ENCODE measurements at regions not wholly inside any gene's neighbourhood (a gene's known extent, or its start where the extent isn't known, plus 50 kb on each side); places are given as distances from the start of the nearest gene placed in this dataset.

DNA sequence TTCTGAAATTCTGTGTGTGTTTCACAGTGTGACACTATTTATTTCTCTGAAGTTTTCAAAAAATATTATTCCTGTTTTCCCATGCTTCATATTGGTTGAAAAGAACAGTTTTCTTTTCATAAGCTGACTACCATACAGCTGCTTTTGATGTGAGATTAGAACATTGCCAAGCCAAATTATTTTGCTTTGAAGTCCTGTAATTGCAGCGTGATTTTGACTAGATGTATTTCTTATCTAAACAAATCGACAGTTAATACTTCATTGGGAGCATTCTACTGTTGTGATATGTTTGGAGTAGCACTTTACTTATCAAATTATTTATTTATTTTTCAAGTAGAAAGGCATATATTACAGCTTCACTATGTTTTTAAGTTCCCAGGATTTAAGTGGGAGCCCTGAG, 132.0 kb downstream of the DACT1 start (continued):
- TF ChIP-seq HMGA2 (CRISPR knock-in tag; IDR thresholded peaks at IDR 0.05) (no peak), SOX15 (CRISPR knock-in tag; IDR thresholded peaks at IDR 0.05) (no peak), CREB1 (CRISPR knock-in tag; IDR thresholded peaks at IDR 0.05) (no peak), SMAD4 (CRISPR knock-in tag; IDR thresholded peaks at IDR 0.05) (no peak), IRF2 (CRISPR knock-in tag; IDR thresholded peaks at IDR 0.05; ENCODE audit: borderline replicate concordance, low read depth) (no peak)
- TF ChIP-seq, protein P1, sequence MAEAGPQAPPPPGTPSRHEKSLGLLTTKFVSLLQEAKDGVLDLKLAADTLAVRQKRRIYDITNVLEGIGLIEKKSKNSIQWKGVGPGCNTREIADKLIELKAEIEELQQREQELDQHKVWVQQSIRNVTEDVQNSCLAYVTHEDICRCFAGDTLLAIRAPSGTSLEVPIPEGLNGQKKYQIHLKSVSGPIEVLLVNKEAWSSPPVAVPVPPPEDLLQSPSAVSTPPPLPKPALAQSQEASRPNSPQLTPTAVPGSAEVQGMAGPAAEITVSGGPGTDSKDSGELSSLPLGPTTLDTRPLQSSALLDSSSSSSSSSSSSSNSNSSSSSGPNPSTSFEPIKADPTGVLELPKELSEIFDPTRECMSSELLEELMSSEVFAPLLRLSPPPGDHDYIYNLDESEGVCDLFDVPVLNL (CRISPR knock-in tag; IDR thresholded peaks at IDR 0.05; ENCODE audit: borderline replicate concordance, low read depth): no peak

- Mint-ChIP-seq H3K27me3 (ENCODE audit: low read depth) (peaks cover 74% of the 10 kb centered on the region), H3K36me3 (peaks cover 5% of the 10 kb centered on the region), H3K4me1 (peaks cover 44% of the 10 kb centered on the region), H3K4me3 (no peak overlapping the region), H3K27ac (no peak overlapping the region), H3K9me3 (peaks cover 11% of the 10 kb centered on the region)
- POLR2A ChIA-PET: no interaction called here
- ATAC-seq (no peak), DNase-seq (ENCODE audit: low spot score) (no peak)
- CTCF ChIA-PET: no interaction called here
- no peak for TF ChIP-seq ZBTB43 (CRISPR knock-in tag; IDR thresholded peaks at IDR 0.05)
- no peak for TF ChIP-seq NFE2L1 (CRISPR knock-in tag; IDR thresholded peaks at IDR 0.05)
- no peak for TF ChIP-seq NR3C1 (CRISPR knock-in tag; conservative IDR thresholded peaks at IDR 0.05; ENCODE audit: low read depth)
- TF ChIP-seq HMGXB4 (CRISPR knock-in tag; IDR thresholded peaks at IDR 0.05): no peak
- no peak for TF ChIP-seq JAZF1 (CRISPR knock-in tag; IDR thresholded peaks at IDR 0.05)
- TF ChIP-seq SMAD4 (CRISPR knock-in tag; IDR thresholded peaks at IDR 0.05): no peak
- no peak for TF ChIP-seq EMX1 (CRISPR knock-in tag; IDR thresholded peaks at IDR 0.05)
- TF ChIP-seq, protein P2, sequence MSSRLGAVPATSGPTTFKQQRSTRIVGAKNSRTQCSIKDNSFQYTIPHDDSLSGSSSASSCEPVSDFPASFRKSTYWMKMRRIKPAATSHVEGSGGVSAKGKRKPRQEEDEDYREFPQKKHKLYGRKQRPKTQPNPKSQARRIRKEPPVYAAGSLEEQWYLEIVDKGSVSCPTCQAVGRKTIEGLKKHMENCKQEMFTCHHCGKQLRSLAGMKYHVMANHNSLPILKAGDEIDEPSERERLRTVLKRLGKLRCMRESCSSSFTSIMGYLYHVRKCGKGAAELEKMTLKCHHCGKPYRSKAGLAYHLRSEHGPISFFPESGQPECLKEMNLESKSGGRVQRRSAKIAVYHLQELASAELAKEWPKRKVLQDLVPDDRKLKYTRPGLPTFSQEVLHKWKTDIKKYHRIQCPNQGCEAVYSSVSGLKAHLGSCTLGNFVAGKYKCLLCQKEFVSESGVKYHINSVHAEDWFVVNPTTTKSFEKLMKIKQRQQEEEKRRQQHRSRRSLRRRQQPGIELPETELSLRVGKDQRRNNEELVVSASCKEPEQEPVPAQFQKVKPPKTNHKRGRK (CRISPR knock-in tag; IDR thresholded peaks at IDR 0.05; ENCODE audit: borderline replicate concordance): no peak
- no peak for TF ChIP-seq ZNF232 (CRISPR knock-in tag; IDR thresholded peaks at IDR 0.05)
- TF ChIP-seq ZNF396 (CRISPR knock-in tag; IDR thresholded peaks at IDR 0.05; ENCODE audit: borderline replicate concordance): no peak
- no peak for TF ChIP-seq RORB (CRISPR knock-in tag; IDR thresholded peaks at IDR 0.05)
- TF ChIP-seq, protein P3, sequence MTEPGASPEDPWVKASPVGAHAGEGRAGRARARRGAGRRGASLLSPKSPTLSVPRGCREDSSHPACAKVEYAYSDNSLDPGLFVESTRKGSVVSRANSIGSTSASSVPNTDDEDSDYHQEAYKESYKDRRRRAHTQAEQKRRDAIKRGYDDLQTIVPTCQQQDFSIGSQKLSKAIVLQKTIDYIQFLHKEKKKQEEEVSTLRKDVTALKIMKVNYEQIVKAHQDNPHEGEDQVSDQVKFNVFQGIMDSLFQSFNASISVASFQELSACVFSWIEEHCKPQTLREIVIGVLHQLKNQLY (CRISPR knock-in tag; IDR thresholded peaks at IDR 0.05): no peak
- TF ChIP-seq TEAD4 (CRISPR knock-in tag; IDR thresholded peaks at IDR 0.05): no peak
- no peak for TF ChIP-seq AFF4 (CRISPR knock-in tag; IDR thresholded peaks at IDR 0.05; ENCODE audit: borderline replicate concordance)
- no peak for TF ChIP-seq CBFB (CRISPR knock-in tag; IDR thresholded peaks at IDR 0.05; ENCODE audit: low read depth)
- TF ChIP-seq, protein P4, sequence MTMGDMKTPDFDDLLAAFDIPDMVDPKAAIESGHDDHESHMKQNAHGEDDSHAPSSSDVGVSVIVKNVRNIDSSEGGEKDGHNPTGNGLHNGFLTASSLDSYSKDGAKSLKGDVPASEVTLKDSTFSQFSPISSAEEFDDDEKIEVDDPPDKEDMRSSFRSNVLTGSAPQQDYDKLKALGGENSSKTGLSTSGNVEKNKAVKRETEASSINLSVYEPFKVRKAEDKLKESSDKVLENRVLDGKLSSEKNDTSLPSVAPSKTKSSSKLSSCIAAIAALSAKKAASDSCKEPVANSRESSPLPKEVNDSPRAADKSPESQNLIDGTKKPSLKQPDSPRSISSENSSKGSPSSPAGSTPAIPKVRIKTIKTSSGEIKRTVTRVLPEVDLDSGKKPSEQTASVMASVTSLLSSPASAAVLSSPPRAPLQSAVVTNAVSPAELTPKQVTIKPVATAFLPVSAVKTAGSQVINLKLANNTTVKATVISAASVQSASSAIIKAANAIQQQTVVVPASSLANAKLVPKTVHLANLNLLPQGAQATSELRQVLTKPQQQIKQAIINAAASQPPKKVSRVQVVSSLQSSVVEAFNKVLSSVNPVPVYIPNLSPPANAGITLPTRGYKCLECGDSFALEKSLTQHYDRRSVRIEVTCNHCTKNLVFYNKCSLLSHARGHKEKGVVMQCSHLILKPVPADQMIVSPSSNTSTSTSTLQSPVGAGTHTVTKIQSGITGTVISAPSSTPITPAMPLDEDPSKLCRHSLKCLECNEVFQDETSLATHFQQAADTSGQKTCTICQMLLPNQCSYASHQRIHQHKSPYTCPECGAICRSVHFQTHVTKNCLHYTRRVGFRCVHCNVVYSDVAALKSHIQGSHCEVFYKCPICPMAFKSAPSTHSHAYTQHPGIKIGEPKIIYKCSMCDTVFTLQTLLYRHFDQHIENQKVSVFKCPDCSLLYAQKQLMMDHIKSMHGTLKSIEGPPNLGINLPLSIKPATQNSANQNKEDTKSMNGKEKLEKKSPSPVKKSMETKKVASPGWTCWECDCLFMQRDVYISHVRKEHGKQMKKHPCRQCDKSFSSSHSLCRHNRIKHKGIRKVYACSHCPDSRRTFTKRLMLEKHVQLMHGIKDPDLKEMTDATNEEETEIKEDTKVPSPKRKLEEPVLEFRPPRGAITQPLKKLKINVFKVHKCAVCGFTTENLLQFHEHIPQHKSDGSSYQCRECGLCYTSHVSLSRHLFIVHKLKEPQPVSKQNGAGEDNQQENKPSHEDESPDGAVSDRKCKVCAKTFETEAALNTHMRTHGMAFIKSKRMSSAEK (CRISPR knock-in tag; IDR thresholded peaks at IDR 0.05; ENCODE audit: borderline replicate concordance): no peak
- TF ChIP-seq FOXK1 (CRISPR knock-in tag; IDR thresholded peaks at IDR 0.05): no peak
- TF ChIP-seq NR1H2 (CRISPR knock-in tag; IDR thresholded peaks at IDR 0.05): no peak
Measured at GRCh38 chr14:58770491-58770982, 132.8 kb downstream of the DACT1 start.
